Fibroblast of lung (primary cell): ENCODE measurements at regions not wholly inside any gene's neighbourhood (a gene's known extent, or its start where the extent isn't known, plus 50 kb on each side); places are given as distances from the start of the nearest gene placed in this dataset.

Source experiments
- EZH2 ChIP-seq: IDR thresholded peaks from 2 replicates; pipeline ENCODE4 v1.5.1; 2012; ENCODE audit warnings: low read length, control low read depth, mild to moderate bottlenecking; ENCODE audit errors: missing control alignments
- TF ChIP-seq, protein P1 (sequence below), 2 donors: IDR thresholded peaks in 1 of 2; conservative IDR thresholded peaks in 1 of 2; 1 replicate in 1 of 2; 2 replicates in 1 of 2; pipeline ENCODE4 v1.5.1; 2011 to 2012; ENCODE audit warnings: low read length in 2 of 2, control low read depth in 1 of 2, inconsistent platforms in 1 of 2, low read depth in 1 of 2, mild to moderate bottlenecking in 1 of 2

DNA sequence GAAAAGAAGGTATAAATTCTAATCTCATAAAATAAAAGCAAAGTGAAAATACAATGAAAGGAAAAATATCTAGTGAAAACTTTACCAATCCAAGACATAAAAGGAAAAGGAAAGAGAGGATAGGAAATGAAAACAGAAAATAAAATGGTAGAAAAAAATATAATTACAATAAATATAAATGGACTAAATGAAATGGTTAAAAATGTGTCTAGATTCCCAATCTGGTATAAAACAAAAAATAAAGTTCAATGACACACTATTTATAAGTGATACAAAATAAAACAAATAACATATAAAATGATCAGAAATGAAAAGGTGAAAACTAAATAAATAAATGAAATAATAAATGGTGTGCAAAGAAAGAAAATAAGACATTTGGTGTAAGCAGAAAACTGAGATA is 516.4 kb upstream of the RORB start:
- TF ChIP-seq, protein P1, sequence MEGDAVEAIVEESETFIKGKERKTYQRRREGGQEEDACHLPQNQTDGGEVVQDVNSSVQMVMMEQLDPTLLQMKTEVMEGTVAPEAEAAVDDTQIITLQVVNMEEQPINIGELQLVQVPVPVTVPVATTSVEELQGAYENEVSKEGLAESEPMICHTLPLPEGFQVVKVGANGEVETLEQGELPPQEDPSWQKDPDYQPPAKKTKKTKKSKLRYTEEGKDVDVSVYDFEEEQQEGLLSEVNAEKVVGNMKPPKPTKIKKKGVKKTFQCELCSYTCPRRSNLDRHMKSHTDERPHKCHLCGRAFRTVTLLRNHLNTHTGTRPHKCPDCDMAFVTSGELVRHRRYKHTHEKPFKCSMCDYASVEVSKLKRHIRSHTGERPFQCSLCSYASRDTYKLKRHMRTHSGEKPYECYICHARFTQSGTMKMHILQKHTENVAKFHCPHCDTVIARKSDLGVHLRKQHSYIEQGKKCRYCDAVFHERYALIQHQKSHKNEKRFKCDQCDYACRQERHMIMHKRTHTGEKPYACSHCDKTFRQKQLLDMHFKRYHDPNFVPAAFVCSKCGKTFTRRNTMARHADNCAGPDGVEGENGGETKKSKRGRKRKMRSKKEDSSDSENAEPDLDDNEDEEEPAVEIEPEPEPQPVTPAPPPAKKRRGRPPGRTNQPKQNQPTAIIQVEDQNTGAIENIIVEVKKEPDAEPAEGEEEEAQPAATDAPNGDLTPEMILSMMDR (conservative IDR thresholded peaks at IDR 0.05 in 1 of 2, IDR thresholded peaks at IDR 0.05 in 1 of 2; ENCODE audit: low read depth in 1 of 2, low read length in 2 of 2): no peak
- no peak for TF ChIP-seq EZH2
